ENCODE measurements at regions not wholly inside any gene's neighbourhood (a gene's known extent, or its start where the extent isn't known, plus 50 kb on each side); places are given as distances from the start of the nearest gene placed in this dataset.

DNA sequence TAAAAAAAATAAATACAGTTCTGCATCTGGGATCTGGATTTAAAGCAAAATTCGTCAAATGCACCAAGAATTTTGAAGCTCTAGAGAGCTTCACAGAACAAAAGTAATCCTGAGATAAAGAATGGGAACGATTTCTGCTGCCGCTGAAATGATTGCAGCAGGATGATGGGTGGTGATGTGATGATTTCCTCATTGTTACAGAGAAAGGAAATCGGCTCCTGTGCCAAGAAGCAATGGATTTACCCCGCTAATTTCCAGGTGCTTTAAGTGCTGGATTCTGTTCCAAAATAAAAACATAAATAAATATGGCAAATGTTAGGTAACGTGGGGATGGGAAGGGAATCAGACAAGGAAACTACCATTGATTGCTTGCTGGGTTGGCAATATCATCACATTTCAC is 1067.9 kb upstream of the MAP3K7 start:
- Histone ChIP-seq H3K4me1 (no peaks in the 10 kb centered on the region), H3K9me3 (no peaks in the 10 kb centered on the region), H3K27me3 (no peaks in the 10 kb centered on the region), H3K36me3 (no peaks in the 10 kb centered on the region), H3K27ac (no peak overlapping the region), H3K4me3 (no peak overlapping the region)
- intact Hi-C loops (cut with DNase I; ENCODE audit: low total_unique reads) = no loop called here
- no peak for DNase-seq (ENCODE audit: low spot score in 2 of 2)
- TF ChIP-seq CTCF (IDR thresholded peaks at IDR 0.05) = no peak
- no peak for TF ChIP-seq POLR2AphosphoS5 (IDR thresholded peaks at IDR 0.05)
- TF ChIP-seq POLR2A (IDR thresholded peaks at IDR 0.05) = no peak

GRCh38 chr6:91654357-91654756 is 1067.5 kb upstream of the MAP3K7 start:
- Histone ChIP-seq H3K36me3 (no peaks in the 10 kb centered on the region), H3K4me1 (no peaks in the 10 kb centered on the region), H3K27ac (no peak overlapping the region), H3K4me3 (no peak overlapping the region), H3K27me3 (no peaks in the 10 kb centered on the region), H3K9me3 (no peaks in the 10 kb centered on the region)
- TF ChIP-seq POLR2A (IDR thresholded peaks at IDR 0.05) = no peak
- TF ChIP-seq POLR2AphosphoS5 (IDR thresholded peaks at IDR 0.05) = no peak
- no peak for TF ChIP-seq CTCF (IDR thresholded peaks at IDR 0.05)
- intact Hi-C loops (cut with DNase I; ENCODE audit: low total_unique reads) = no loop called here
- DNase-seq (ENCODE audit: low spot score in 2 of 2) = no peak

DNA sequence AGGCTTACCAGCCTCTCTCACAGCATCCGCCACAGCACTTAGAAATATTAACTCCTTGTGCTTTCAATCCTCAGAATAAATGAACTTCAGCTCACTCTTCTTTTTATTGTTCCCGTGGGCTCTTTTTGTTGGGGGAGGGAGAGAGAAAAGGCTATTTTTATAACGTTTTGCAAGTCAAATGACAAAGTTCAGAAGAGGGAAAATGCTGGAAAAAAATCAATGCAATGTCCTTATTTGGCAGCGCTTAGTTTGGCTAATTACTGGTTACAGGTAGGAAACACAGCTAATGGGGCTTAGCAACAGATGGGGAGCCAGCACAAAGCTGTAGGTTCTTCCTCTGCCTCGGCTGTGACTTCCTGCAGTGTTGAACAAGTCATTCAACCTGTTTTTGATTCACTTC is 1067.0 kb upstream of the MAP3K7 start:
- Histone ChIP-seq H3K36me3 (no peaks in the 10 kb centered on the region), H3K27me3 (no peaks in the 10 kb centered on the region), H3K4me1 (no peaks in the 10 kb centered on the region), H3K27ac (no peak overlapping the region), H3K4me3 (no peak overlapping the region), H3K9me3 (no peaks in the 10 kb centered on the region)
- no peak for DNase-seq (ENCODE audit: low spot score in 2 of 2)
- intact Hi-C loops (cut with DNase I; ENCODE audit: low total_unique reads) = no loop called here
- TF ChIP-seq POLR2A (IDR thresholded peaks at IDR 0.05) = no peak
- no peak for TF ChIP-seq CTCF (IDR thresholded peaks at IDR 0.05)
- no peak for TF ChIP-seq POLR2AphosphoS5 (IDR thresholded peaks at IDR 0.05)

GRCh38 chr6:91653076-91653723 is 1066.3 kb upstream of the MAP3K7 start:
- TF ChIP-seq POLR2AphosphoS5 (IDR thresholded peaks at IDR 0.05) = no peak
- intact Hi-C loops (cut with DNase I; ENCODE audit: low total_unique reads) = no loop called here
- no peak for DNase-seq (ENCODE audit: low spot score in 2 of 2)

DNA sequence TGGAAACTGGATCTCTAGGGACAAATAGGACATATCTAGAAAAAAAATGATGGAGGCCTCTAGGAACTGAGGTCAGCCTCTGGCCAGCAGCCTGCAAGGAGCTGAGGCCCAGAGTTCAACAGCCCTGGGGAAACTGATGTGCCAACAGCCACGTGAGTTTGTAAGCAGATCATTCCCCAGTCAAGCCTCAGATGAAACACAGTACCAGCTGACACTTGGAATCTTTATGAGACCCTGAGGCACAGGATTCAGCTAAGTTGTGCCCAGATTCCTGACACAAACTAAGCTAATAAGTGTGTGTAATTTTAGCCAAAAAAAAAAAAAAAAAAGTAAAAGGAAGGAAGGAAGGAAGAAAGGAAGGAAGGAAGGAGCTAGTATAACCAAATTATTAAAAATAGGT is 1059.8 kb upstream of the MAP3K7 start:
- no peak for DNase-seq (ENCODE audit: low spot score in 2 of 2)
- Histone ChIP-seq H3K36me3 (no peaks in the 10 kb centered on the region), H3K27ac (no peak overlapping the region), H3K9me3 (no peaks in the 10 kb centered on the region), H3K27me3 (no peaks in the 10 kb centered on the region), H3K4me1 (no peaks in the 10 kb centered on the region), H3K4me3 (no peak overlapping the region)
- intact Hi-C loops (cut with DNase I; ENCODE audit: low total_unique reads) = no loop called here
- TF ChIP-seq POLR2A (IDR thresholded peaks at IDR 0.05) = no peak
- TF ChIP-seq POLR2AphosphoS5 (IDR thresholded peaks at IDR 0.05) = no peak
- TF ChIP-seq CTCF (IDR thresholded peaks at IDR 0.05) = no peak

More at GRCh38 chr6:91653076-91653723, 1066.3 kb upstream of the MAP3K7 start:
- no peaks in the 10 kb centered on the region for H3K9me3 ChIP-seq
- no peak overlapping the region for H3K27ac ChIP-seq
- no peaks in the 10 kb centered on the region for H3K4me1 ChIP-seq
- no peaks in the 10 kb centered on the region for H3K27me3 ChIP-seq
- no peaks in the 10 kb centered on the region for H3K36me3 ChIP-seq
- no peak overlapping the region for H3K4me3 ChIP-seq

- Histone ChIP-seq H3K27ac (no peak overlapping the region), H3K4me3 (no peak overlapping the region), H3K36me3 (no peaks in the 10 kb centered on the region), H3K27me3 (no peaks in the 10 kb centered on the region), H3K9me3 (no peaks in the 10 kb centered on the region), H3K4me1 (no peaks in the 10 kb centered on the region)
- TF ChIP-seq POLR2A (IDR thresholded peaks at IDR 0.05) (no peak), CTCF (IDR thresholded peaks at IDR 0.05) (no peak), POLR2AphosphoS5 (IDR thresholded peaks at IDR 0.05) (no peak)
- intact Hi-C loops (cut with DNase I; ENCODE audit: low total_unique reads) = no loop called here
- no peak for DNase-seq (ENCODE audit: low spot score in 2 of 2)
Measured at GRCh38 chr6:91645811-91646210, 1058.9 kb upstream of the MAP3K7 start.

All from breast epithelium (tissue), 4 donors.